HK-2 (cell line): ENCODE measurements at regions not wholly inside any gene's neighbourhood (a gene's known extent, or its start where the extent isn't known, plus 50 kb on each side); places are given as distances from the start of the nearest gene placed in this dataset.
"Not testable (repeated sequence)": the region's sequence is repeated elsewhere in the genome, so short reads cannot be mapped to it uniquely, and the experiment has no call there.

ENCODE experiments used
- DNase-seq: peaks from one replicate; pipeline ENCODE4 v3.0.0-alpha.2; 2018; ENCODE audit not compliant: unreplicated experiment

DNA sequence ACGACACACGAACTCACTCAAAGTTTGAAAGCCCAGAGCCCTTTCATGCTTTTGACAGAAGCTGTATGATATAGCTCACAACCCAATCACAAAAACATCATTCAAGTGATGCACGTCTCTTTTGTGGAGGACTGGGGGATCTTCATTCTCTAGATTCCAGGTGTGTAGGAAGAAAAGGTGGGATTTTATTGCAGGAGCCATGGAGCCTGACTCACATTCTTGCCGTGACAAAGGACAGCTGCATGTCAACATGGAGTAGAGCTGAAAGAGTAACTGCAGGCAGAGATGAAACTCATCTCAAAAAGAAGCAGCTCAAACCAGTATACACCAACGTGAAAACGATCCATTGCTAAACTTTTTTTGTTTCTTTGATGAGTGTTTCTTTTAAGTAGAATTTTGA is 50.9 kb upstream of the PDE1A start:
- DNase-seq = no peak

DNA sequence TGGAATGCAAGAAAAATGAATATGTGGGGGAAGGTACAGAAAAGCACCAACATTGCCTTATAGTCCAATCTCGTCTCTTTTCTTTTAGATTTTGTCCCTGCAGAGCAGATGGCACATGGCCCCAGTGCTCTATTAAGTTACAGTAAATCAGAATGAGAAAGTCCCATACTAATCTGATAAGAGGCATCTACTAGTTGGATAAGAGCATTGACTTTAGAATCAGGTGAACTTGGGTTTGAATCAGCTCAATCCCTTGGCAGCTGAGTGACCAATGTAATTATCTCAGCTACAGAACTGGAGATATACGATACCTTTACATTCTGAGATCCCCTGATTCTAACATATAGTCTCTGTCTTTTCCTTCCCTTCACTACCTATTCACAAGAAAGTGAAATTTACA is 54.8 kb upstream of the PDE1A start:
- no peak for DNase-seq

DNA sequence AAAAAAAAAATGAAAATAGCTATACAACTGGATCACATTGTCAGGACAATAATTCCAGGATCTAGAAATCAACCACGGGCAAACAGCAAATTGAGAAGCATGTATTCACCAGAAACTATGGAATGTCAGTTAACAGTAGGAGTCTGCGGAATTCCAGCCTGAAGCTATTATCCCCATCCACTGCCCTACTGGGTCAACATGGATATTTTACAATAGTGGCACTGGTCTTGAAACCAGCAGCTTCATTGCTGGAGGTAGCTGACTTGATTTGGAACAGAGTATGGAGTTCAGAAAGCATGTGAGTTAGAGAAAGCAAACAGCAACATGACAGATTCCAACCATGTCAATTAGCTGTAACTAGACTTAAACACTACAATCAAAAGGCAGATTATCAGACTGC is 55.7 kb upstream of the PDE1A start:
- no peak for DNase-seq

DNA sequence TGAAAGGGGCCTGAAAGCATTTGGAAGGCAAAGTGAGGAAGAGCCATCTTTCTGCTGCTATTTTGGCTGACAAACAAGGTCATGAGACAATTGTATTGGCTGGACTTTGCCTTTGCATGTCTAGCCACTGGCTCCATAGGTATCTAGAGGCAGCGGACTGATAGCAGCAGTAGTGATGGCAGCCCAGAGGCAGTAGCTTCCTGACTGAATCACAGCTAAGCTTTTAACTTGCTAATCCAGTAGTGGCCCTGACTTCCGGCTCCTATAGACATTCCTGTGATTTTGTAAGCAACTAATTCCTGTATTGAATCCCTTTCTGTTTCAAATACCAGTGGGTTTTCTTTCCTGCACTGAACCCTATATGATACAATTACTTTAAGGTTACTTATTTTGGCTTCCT is 69.8 kb upstream of the PDE1A start:
- DNase-seq = no peak

DNA sequence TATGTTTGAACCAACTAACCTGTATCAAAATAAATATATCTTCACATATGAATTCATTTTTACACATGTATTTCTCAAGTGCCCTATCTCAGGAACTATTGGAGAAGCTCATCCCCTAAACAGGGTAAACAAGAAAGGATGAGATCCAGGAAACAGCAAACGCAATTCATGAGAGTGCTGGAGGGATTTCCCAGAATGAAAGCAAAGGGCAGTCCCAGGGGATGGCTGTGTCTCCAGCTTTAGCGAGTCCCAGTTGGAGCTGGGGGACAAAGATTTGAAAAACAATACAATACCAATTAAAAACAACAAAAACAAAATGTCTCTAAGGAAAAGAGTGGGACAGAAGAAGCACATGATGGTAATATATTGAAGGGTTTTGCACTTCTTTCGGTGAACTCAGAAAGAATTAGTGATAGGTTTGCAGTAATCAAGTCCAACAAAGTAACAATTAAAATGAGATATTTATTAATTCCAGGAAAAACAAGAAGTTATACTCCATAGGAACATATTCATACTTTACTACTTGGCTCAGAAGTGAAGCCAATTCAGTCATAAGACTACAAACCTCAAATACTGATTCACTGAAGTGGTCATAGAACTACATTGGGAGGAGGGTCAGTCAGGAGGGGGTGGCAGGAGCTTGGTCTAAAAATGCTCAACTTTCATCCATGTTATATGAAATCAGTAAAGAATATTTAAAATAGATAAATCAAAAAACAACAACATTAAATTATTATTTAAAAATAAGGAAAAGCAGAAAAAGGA is 73.1 kb upstream of the PDE1A start:
- no peak for DNase-seq

DNA sequence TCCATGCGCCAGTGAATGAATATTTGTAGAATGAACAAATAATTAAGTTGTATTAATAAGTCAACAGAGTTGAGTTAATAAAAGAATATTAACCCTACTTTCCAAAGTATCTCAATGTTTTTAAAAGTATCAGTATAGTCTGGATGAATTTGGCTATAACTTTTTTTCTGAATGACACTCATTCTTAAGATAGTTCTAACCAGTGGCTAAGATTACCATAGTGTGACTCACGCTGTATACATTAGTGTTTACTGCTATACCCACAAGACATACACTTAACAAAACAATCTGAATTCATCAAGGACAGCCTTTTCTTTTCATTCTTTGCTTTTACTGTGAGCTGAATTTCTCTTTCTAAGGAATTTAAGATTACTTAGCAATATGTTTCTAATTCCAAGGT is 77.0 kb upstream of the PDE1A start:
- DNase-seq = no peak

DNA sequence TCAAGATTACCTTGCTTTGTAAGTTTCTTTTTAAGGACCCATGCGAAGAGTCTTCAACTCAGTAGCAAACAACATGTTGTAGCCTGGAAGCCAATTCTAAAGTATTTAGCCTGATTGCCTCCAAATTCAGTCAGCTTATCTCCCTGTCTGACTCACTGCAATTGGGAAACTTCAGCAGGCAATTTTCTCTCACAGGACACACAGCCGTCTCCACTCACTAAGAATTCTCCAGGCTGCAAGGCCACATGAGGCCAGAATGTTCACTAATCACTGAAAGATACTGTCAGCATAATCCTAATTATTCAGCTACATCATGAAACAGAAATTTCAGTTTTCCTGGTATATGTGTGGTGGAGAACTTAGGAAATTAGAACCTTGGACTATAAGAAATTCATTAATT is 78.1 kb upstream of the PDE1A start:
- no peak for DNase-seq

DNA sequence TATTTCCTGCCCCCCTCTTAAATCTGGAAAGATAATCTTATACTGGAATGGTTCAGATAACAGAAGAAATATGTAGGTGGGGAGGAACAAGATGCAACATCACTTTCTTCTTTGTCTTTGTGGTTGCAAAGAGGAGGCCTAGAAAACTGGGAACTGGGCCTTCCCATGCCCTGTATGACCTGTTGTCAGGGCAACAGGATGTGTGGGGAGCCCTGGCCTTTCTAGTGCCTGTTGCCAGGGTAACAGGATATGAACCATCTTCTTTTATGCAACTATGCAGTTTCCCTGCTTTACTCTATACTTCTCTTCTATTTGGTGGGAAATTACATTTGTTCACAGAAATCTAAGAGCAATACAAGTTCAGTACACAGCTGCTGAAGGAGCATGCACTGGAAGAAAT is 79.8 kb upstream of the PDE1A start:
- DNase-seq = no peak

DNA sequence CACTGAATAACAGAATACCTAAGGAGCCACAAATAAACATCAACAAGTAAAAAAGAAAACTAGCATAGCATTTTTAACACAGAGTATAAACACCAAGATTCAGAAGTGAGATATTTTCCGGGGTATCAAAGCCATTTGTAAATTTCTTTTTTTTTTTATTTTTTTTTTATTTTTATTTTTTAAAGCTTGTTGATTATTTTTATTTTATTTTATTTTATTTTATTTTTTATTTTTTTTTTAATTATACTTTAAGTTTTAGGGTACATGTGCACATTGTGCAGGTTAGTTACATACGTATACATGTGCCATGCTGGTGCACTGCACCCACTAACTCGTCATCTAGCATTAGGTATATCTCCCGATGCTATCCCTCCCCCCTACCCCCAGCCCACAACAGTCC is 81.7 kb upstream of the PDE1A start:
- DNase-seq = not testable (repeated sequence)

DNA sequence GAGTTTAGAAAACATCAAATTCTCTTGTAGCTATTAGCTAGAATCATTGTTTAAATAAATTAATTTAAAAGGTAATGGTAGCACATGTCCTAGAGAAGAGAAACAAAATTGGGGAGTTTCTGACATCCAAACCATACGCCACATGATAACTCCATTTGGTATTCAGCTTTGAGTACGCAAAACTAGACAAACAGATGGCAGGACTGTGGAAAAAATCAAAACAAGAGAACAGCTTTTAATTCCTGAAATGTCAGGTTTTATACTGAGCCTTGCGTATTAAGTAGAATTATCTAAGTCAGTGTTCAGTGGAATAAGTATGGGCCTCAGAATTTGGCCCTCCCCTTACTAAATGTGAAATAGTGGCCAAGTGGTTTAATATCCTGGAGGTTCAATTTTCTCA is 82.4 kb upstream of the PDE1A start:
- no peak for DNase-seq

DNA sequence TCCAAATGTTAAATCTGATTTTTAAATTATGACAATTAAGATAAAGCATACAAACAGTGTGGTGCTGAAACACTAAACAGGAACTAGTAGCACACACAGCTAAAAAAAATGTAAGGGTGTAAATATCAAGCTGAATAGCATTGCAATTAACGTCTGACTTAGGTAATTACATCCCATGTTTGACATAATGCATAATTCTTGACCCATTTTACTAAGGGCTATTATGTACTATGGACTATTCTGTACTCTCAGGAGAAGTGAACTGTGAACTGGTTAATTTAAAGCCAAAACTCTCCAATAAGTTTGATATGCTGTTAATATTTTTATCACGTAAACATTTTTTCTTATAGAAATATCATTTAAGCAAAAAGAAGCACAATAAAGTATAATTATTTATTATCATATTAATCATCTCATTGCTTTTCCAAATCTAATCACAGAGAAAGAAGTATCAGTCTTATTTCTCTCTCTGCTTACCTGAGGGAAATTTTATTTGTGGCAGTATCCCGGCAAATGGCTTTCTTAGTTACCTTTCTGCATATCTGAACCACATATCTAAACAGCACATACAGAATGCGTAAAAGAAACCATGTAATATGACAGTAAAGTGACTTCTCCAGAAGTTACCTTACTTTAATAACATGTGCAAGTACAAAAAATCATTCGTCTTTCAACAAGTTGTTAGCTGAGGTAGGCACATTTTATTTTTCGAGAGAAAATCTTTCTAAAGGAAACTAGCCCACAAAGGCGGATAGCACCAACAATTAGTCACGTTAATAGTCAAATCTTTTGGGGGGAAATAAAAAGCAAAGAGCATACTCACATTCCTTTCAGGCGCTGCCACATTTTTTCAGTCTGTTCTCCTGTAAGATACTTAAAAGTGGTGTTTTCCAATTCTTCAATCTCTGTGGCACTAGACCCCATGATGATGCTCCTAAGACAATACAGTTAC is 94.9 kb upstream of the PDE1A start:
- DNase-seq = no peak

DNA sequence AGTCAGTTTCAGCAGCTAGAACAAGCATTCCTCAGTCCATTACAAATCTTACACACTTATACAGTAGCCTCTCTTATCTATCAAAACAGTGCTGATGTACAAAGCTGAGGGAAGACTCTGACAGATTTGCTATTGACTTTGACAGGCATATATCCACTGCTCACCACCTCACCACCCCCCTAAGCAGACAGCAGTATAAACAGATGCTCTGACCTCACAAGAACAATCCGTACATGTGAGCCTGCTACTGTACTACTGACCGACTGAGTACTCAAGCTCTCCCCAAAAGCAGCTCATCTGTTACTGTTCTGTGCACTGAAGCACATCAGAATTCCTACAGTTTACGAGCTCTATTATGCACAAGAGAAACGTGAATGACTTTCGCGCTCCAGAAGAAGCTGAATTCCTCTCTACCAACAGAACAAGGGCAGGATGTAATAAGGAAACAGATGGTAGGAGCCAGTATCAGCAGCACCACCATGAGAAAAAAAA is 95.6 kb upstream of the PDE1A start:
- peak; percentile 8 for DNase-seq

DNA sequence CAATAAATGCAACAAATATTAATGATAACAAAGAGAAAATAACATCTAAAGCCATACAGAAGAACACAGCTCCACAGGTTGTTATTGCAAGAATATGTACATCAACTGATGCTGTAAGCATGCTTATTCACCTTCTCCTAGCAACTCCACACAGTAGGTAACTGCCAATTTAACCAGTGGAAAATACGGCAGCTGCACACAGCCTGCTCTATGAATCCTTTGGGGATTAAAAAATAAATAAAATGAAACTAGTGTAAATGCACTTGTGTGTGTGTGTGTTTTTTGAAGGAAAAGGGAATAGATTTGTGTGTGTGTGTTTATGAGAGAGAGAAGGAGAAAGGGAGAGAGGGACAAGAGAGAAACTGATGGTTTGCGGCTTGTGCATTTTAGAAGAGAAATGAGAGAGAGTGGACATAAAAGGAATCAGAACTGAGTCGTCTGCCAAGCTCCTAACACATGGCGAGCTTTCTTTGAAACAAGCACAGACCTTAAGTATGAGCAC is 96.2 kb upstream of the PDE1A start:
- DNase-seq = no peak

DNA sequence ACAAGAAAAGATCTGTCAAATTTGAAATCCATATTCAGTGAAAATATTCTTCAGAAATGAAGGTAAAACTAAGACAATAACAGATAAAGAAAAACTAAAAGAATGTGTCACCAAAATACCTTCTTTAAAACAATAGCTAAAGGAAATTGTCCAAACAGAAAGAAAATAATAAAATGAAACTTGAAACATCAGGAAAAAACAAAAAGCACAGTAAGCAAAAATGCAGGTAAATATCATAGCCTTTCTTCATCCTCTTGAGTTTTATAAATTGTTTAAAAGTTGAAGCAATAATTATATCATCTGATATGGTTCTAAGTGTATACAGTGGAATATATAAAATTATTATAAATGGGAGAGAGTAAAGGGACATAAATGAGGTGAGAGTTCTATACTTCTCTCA is 103.8 kb upstream of the PDE1A start:
- DNase-seq = no peak

DNA sequence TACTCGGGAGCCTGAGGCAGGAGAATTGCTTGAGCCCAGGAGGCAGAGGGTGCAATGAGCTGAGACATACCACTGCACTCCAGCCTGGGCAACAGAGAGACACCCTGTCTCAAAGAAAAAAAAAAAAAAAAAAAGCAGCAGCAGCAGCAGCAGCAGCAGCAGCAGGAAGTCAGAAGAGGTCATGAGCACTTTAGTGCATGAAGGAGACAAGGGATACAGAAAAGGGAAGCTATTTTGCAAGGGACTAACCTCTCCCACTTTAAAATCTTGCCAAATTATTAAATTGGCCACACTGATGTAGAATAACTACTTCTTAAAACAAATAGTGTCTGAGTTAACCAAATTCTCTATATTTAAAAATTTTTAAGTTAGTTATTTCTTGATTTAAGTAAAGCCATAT is 113.4 kb upstream of the PDE1A start:
- no peak for DNase-seq

DNA sequence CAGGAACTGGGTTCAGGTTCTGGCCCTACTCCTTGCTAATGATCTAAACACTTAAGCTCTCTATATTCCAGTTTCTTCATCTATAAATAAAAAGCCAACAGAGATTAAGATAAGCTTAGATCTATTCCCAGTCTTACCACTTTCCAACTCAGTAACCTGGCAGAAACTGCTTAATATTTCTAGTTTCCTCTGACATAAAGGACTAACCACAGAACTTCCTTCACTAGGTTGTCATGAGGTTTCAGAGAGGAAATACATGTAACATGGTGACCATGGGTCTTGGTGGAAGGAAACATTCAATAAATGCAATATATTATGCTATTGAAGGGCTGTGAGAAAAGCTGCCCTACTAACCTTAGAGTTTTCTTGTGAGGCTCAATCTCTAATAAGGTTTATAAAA is 114.4 kb upstream of the PDE1A start:
- DNase-seq = no peak

DNA sequence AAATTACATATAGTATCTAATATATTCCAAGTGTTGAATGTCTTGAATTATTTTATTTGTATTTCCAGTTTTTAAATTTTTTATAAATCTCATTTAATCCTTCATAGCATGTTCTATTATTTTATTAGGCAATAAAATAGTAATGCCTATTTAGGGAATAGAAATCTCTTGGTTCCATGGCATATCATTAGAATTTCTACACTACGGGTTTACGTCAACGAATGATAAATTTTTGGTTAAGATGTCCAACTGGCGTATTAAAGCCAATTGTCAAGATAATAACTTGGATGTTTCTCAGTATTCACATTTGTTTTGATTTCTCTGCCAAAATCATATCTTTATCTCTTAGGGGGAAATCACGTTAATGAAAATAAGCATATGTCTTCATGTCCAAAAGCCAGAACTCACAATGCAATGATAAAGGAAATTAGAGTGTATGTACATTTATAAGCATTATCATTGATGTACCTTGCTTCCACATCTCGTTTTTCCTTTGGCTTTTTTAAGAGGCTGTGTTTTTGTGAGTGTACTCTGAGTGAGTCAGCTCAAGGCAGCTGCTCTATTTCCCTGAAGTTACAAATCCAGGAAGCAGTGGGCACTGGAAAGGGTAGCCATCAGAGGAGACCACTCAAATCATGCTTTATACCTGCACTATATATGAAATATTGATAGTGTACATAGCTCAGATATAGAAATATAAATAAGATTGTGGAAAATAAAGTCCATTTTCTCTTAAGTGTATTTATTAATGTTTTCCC is 115.8 kb upstream of the PDE1A start:
- DNase-seq = no peak

DNA sequence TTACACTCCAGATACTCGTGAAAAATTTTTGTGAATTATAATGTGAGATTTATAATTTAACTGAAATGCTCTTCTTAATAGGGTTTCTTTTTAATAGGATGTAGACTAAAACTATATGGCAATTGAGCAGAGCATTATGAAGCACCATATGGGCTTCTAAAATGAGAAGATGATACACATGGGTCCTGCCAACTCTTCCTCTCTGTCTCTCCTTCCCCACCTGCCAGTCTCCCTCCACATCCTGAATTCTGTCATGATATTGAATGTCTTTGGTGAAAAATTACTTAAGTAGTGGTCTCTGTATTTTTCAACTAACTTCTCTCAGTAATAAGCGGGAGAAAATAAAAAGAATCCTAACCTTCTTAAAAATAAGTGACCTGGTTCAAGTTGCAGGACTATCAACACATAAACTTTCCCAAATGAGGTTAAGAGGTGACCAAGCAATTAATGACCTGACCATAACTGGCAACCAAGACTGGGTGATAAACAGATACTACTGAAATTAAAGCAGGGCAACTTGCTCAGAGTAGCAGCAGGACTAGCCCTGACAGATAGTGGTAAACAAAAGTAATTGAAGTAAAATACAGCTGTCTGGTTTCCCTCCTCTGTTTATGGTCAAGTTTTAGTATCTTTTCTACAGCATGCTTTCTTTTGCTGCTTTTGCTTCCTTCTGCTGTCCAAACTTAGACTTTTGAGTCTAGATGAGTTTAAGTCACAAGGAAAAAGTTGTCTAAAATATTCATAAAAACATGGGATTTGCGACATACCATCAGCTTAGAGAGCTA is 117.1 kb upstream of the PDE1A start:
- no peak for DNase-seq

DNA sequence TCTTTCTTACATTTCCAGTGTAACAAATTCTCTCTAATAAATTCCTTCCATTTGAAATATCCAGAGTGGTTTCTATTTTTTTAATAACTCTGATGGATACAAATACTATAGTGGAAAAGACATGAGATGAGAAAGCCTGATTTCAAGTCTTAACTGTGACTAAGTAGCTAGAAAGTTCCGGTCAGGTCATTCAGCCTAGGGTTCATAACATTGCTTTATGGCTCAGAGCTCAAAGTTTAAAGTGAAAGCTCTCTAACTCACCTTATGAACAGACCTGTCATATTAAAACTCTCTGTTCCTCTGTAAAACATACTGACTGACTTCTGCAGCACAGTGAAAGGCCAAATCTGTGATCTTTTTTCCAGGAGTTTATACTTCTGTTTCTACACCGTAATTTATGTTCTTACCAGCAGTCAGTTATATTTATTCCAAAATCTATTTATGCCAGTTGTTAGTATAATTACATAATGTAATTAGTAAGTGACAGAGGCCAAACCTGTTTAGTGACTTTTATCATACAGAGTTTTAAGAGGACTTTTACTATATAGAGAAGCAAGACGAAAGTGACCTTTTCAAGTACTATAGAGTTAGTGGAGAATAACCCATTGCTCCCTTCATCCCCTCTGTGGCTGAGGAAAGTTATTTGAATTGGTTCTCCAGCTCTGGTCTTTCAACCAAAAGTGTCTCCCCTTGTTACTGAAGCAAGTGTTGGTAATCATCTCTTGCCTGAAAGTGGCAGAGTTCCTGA is 118.8 kb upstream of the PDE1A start:
- no peak for DNase-seq
